ENCODE measurements at regions not wholly inside any gene's neighbourhood (a gene's known extent, or its start where the extent isn't known, plus 50 kb on each side); places are given as distances from the start of the nearest gene placed in this dataset.

DNA sequence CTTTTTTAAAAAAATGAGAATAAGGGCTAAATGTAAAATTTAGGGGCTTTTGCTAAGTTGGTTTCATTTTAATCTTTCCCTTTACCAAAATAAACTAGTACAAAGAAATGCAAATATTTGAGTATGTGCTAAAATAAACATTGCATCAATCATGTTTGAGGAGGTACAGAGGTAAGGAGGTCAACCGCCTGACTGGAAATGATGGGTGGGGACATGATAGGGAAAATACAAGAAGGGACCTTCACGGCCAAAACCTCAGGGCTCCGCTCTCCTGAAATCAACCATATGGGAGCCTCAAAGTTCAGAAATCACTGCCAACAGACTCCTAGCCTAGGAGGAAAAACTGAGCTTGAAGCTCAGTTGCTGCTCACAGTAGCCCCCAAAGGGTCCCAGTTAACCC is 207.6 kb downstream of the AHR start:
- TF ChIP-seq, protein P1, sequence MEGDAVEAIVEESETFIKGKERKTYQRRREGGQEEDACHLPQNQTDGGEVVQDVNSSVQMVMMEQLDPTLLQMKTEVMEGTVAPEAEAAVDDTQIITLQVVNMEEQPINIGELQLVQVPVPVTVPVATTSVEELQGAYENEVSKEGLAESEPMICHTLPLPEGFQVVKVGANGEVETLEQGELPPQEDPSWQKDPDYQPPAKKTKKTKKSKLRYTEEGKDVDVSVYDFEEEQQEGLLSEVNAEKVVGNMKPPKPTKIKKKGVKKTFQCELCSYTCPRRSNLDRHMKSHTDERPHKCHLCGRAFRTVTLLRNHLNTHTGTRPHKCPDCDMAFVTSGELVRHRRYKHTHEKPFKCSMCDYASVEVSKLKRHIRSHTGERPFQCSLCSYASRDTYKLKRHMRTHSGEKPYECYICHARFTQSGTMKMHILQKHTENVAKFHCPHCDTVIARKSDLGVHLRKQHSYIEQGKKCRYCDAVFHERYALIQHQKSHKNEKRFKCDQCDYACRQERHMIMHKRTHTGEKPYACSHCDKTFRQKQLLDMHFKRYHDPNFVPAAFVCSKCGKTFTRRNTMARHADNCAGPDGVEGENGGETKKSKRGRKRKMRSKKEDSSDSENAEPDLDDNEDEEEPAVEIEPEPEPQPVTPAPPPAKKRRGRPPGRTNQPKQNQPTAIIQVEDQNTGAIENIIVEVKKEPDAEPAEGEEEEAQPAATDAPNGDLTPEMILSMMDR (conservative IDR thresholded peaks at IDR 0.05): no peak
- no peak for TF ChIP-seq ZFX (IDR thresholded peaks at IDR 0.05)
